ENCODE measurements at regions not wholly inside any gene's neighbourhood (a gene's known extent, or its start where the extent isn't known, plus 50 kb on each side); places are given as distances from the start of the nearest gene placed in this dataset.

- peaks cover 0 to 34% (median 4%) of the 10 kb centered on the region in 4 donors for H3K4me1 ChIP-seq
- 60 to 79% (median 68%) methylated on average over 2 to 5 of the region's 5 CpGs for WGBS, 5 donors
These were observed 253.8 kb downstream of the TNS1 start for GRCh38 chr2:217749008-217749407.

GRCh38 chr2:217746808-217747207 is 256.0 kb downstream of the TNS1 start:
- Histone ChIP-seq H3K27me3 (no peaks in the 10 kb centered on the region), H3K4me1 (peaks cover 0 to 31% (median 6%) of the 10 kb centered on the region in 4 donors), H3K27ac (peak overlapping the region in 1 of 5 donors; percentile 31), H3K36me3 (no peaks in the 10 kb centered on the region), H3K4me3 (no peak overlapping the region), H3K9me3 (peaks cover 0 to 5% (median 0%) of the 10 kb centered on the region in 4 donors)
- WGBS, 5 donors: 56 to 77% (median 65%) methylated on average over 3 of the region's 3 CpGs
- TF ChIP-seq POLR2AphosphoS5 (IDR thresholded peaks at IDR 0.05) (no peak), EP300 (IDR thresholded peaks at IDR 0.05) (no peak), CTCF (IDR thresholded peaks at IDR 0.05) (no peak), POLR2A (IDR thresholded peaks at IDR 0.05) (no peak)
- no peak for DNase-seq
- intact Hi-C loops (cut with DNase I; ENCODE audit: low total_unique reads): no loop called here

More at GRCh38 chr2:217749008-217749407, 253.8 kb downstream of the TNS1 start:
- H3K4me3 ChIP-seq: no peak overlapping the region
- no peak for DNase-seq
- TF ChIP-seq POLR2A (IDR thresholded peaks at IDR 0.05) (no peak), EP300 (IDR thresholded peaks at IDR 0.05) (no peak)
- H3K27me3 ChIP-seq: no peaks in the 10 kb centered on the region
- peaks cover 0 to 5% (median 0%) of the 10 kb centered on the region in 4 donors for H3K9me3 ChIP-seq
- intact Hi-C loops (cut with DNase I; ENCODE audit: low total_unique reads): no loop called here
- H3K27ac ChIP-seq: peak overlapping the region in 1 of 5 donors; percentile 21
- H3K36me3 ChIP-seq: no peaks in the 10 kb centered on the region

- Histone ChIP-seq H3K36me3 (no peaks in the 10 kb centered on the region), H3K27ac (no peak overlapping the region), H3K4me1 (peaks cover 0 to 27% (median 10%) of the 10 kb centered on the region in 4 donors), H3K4me3 (no peak overlapping the region), H3K27me3 (no peaks in the 10 kb centered on the region), H3K9me3 (peaks cover 0 to 5% (median 0%) of the 10 kb centered on the region in 4 donors)
- TF ChIP-seq POLR2AphosphoS5 (IDR thresholded peaks at IDR 0.05) (no peak), EP300 (IDR thresholded peaks at IDR 0.05) (no peak)
- no peak for DNase-seq
- intact Hi-C loops (cut with DNase I; ENCODE audit: low total_unique reads): no loop called here
- WGBS, 5 donors: 84 to 92% (median 86%) methylated on average over 6 of the region's 6 CpGs
These were observed 258.6 kb downstream of the TNS1 start for GRCh38 chr2:217743966-217744761.

- whole genome bisulfite sequencing, 5 donors: 75 to 97% (median 92%) methylated on average over 2 of the region's 2 CpGs
- no peak for TF ChIP-seq EP300 (IDR thresholded peaks at IDR 0.05)
- peaks cover 0 to 20% (median 10%) of the 10 kb centered on the region in 4 donors for H3K4me1 ChIP-seq
These were observed 259.4 kb downstream of the TNS1 start for GRCh38 chr2:217743407-217743806.

GRCh38 chr2:217742841-217743240 is 260.0 kb downstream of the TNS1 start:
- TF ChIP-seq EP300 (IDR thresholded peaks at IDR 0.05): no peak
- no peak for TF ChIP-seq POLR2A (IDR thresholded peaks at IDR 0.05)
- TF ChIP-seq CTCF (IDR thresholded peaks at IDR 0.05): no peak
- no peak for TF ChIP-seq POLR2AphosphoS5 (IDR thresholded peaks at IDR 0.05)
- Histone ChIP-seq H3K36me3 (no peaks in the 10 kb centered on the region), H3K4me3 (no peak overlapping the region), H3K27me3 (no peaks in the 10 kb centered on the region), H3K9me3 (peaks cover 0 to 5% (median 0%) of the 10 kb centered on the region in 4 donors), H3K27ac (peak overlapping the region in 1 of 5 donors; percentile 3), H3K4me1 (peaks cover 0 to 20% (median 10%) of the 10 kb centered on the region in 4 donors)
- 76 to 87% (median 84%) methylated on average over 5 of the region's 5 CpGs for WGBS, 5 donors
- DNase-seq: no peak
- intact Hi-C loops (cut with DNase I; ENCODE audit: low total_unique reads): no loop called here

More at GRCh38 chr2:217743407-217743806, 259.4 kb downstream of the TNS1 start:
- peak overlapping the region in 1 of 5 donors; percentile 3 for H3K27ac ChIP-seq
- no peaks in the 10 kb centered on the region for H3K36me3 ChIP-seq
- peaks cover 0 to 5% (median 0%) of the 10 kb centered on the region in 4 donors for H3K9me3 ChIP-seq
- H3K4me3 ChIP-seq: no peak overlapping the region
- intact Hi-C loops (cut with DNase I; ENCODE audit: low total_unique reads): no loop called here
- H3K27me3 ChIP-seq: no peaks in the 10 kb centered on the region
- no peak for DNase-seq
